Thoracic aorta (tissue), 2 donors: ENCODE measurements at regions not wholly inside any gene's neighbourhood (a gene's known extent, or its start where the extent isn't known, plus 50 kb on each side); places are given as distances from the start of the nearest gene placed in this dataset.

Source experiments
- ATAC-seq: fragments of 150-250 bp; one replicate; pipeline ENCODE4 v1.8.0; 2017; ENCODE audit warnings: low read depth; ENCODE audit not compliant: insufficient number of reproducible peaks, low FRiP score
- DNase-seq: peaks from one replicate; pipeline ENCODE4 v3.0.0-alpha.2; 2020; ENCODE audit warnings: low spot score
- H3K27ac ChIP-seq, 2 donors: fragments of 200-600 bp; sonication (generic); 1 replicate in 1 of 2; 2 replicates in 1 of 2; pipeline ENCODE4 v1.5.1; 2016; ENCODE audit warnings: mild to moderate bottlenecking in 2 of 2, moderate library complexity in 2 of 2
- H3K27me3 ChIP-seq: fragments of 200-600 bp; sonication (generic); replicated peaks from 2 replicates; pipeline ENCODE4 v1.6.0; 2016; ENCODE audit warnings: mild to moderate bottlenecking; ENCODE audit not compliant: insufficient read depth
- H3K36me3 ChIP-seq: fragments of 200-600 bp; sonication (generic); one replicate; pipeline ENCODE4 v1.5.1; 2016
- H3K4me1 ChIP-seq, 2 donors: fragments of 200-600 bp; sonication (generic); 1 replicate in 1 of 2; 2 replicates in 1 of 2; pipeline versions ENCODE4 v1.5.1 to v1.6.0; 2016; ENCODE audit warnings: low read depth in 2 of 2, mild to moderate bottlenecking in 1 of 2; ENCODE audit not compliant: control insufficient read depth in 1 of 2
- H3K4me3 ChIP-seq: fragments of 200-600 bp; sonication (generic); 2 replicates; pipeline ENCODE4 v1.5.1; 2016; ENCODE audit warnings: mild to moderate bottlenecking
- H3K9me3 ChIP-seq: fragments of 200-600 bp; sonication (generic); 2 replicates; pipeline ENCODE4 v1.5.1; 2016
- TF ChIP-seq, protein P1 (sequence below): fragments of 200-600 bp; sonication (generic); IDR thresholded peaks from one replicate; pipeline ENCODE4 v1.5.1; 2019; ENCODE audit warnings: antibody characterized with exemption

DNA sequence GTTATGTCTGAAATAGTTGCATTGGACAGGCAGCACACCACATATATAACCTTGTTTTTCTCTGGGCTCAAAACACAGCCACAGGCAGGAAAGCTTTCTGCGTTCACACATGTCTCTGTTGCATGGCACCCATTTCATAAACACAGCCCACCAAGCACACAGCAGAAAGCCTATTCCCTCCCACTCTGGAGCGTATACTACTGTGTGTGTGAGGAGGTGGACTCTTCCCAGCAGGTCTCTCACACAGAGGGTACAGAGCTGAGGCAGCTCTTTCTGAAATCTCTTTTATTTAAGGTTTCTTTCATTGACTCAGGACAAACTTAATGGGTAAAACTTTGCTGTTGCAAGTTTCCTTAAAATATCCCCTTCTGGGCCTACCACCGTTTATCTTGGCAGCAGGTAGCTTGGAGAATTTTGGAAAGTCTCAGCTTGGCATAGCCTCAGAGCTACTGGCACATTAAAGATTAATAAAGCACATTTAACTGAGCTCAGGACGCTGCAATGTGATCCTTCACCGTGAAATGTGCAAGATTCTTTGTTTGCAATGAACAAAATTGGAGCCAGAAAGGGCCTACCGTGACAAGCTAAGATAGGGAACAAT, 105.1 kb upstream of the NCKAP5 start:
- TF ChIP-seq, protein P1, sequence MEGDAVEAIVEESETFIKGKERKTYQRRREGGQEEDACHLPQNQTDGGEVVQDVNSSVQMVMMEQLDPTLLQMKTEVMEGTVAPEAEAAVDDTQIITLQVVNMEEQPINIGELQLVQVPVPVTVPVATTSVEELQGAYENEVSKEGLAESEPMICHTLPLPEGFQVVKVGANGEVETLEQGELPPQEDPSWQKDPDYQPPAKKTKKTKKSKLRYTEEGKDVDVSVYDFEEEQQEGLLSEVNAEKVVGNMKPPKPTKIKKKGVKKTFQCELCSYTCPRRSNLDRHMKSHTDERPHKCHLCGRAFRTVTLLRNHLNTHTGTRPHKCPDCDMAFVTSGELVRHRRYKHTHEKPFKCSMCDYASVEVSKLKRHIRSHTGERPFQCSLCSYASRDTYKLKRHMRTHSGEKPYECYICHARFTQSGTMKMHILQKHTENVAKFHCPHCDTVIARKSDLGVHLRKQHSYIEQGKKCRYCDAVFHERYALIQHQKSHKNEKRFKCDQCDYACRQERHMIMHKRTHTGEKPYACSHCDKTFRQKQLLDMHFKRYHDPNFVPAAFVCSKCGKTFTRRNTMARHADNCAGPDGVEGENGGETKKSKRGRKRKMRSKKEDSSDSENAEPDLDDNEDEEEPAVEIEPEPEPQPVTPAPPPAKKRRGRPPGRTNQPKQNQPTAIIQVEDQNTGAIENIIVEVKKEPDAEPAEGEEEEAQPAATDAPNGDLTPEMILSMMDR, result no peak
- Histone ChIP-seq H3K27ac (no peak overlapping the region), H3K36me3 (no peaks in the 10 kb centered on the region), H3K27me3 (no peaks in the 10 kb centered on the region), H3K4me3 (no peak overlapping the region), H3K9me3 (no peaks in the 10 kb centered on the region), H3K4me1 (peaks cover 24 to 34% of the 10 kb centered on the region in 2 donors)
- DNase-seq (no peak), ATAC-seq (no peak)

DNA sequence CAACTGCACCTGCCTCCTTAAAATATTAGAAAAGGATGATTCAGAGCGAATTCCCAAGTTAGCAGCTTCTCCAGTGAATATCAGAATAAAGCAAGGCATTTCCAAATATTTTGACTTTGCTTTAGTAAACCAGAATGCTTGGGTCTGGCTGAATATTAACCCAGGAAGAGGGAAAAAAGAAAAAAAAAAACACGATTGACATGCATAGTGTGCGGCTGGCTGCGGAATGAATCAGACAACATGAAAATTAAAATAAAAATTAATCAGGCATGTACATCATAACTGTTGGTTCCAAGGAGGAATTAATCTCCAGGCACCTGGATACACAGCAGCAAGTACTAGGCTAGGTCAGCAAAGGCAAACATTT, 105.8 kb upstream of the NCKAP5 start:
- no peak for DNase-seq
- ATAC-seq, result no peak
- Histone ChIP-seq H3K36me3 (no peaks in the 10 kb centered on the region), H3K27ac (no peak overlapping the region), H3K4me1 (peaks cover 24 to 34% of the 10 kb centered on the region in 2 donors), H3K4me3 (peak overlapping the region; percentile 63), H3K9me3 (no peaks in the 10 kb centered on the region), H3K27me3 (no peaks in the 10 kb centered on the region)
- TF ChIP-seq, protein P1, result no peak

DNA sequence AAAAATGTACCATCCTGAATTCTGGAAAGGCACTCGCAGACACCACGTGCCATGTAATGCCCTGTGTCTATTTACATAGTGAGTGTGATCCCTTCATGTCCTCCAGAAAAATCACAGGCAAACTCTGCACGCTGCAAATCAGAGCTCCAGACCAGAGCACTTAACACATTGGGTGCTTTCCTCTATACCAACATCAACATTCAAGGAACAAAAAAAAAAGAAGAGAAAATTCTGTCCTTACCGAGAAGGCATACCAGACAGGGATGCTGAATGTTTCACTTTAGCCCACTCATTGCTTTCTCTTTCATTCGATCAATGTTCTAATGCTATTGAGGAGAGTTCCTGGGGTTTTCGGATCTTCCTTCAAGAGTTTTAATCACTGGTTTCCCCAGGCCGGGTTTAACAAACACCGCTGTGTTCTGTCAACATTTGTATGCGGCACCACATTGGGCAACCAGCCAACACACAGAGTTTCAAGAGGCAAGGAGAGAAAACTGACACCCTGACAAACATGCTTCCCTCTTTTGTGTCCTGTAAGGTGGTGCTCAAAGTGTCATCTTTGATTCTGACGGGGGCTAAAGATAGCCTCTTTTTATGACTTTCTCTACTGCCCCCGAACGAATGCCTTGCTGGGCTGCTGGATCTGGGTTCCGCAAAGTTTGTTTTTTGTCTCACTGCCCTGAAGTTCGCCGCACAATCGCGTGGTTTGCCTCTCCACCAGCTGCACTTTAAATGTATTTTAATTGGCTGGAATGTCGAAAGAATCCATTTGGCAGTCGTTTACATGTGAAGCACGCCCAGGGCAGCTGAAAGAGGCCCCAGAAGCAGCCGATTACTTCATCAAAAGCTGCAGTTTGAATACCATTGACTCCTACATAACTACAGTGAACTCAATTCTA, 106.4 kb upstream of the NCKAP5 start:
- Histone ChIP-seq H3K9me3 (no peaks in the 10 kb centered on the region), H3K27ac (no peak overlapping the region), H3K4me3 (peak overlapping the region; percentile 63), H3K36me3 (no peaks in the 10 kb centered on the region), H3K27me3 (no peaks in the 10 kb centered on the region), H3K4me1 (peaks cover 24 to 34% of the 10 kb centered on the region in 2 donors)
- ATAC-seq (no peak), DNase-seq (no peak)
- TF ChIP-seq, protein P1, result no peak

DNA sequence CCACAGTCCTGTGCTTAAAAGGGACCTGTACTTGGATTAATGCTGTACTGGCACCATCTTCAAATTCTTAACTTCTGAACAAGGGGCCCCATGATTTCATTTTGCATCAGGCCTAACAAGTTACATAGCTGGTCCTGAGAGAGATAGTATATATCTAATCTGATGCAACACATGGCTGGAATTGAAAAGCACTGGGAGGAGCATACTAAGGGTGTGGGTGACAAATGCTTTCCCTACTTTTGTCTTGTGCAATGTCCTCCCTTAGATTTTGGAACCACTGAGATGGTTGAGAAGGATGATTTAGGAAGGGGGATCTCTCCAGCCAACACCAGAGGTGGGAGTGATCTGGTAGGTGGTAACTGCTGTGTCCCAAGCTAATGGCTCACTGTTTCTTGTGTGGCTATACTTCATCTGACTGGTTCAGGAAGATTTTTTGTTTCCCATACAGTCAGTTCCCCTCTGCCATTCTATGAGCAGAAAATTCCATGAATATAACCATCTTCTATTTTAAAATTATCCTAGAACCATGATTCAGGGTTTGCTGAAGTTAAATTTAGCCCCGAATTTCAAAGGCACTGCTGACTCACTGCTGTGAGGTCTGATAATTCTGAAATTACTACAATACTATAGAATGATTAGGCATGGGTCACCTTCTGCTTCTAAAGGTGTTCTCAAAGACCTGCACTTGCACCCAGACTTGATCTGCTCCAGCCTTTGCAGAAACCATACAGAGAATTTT, 108.3 kb upstream of the NCKAP5 start:
- no peak for DNase-seq
- H3K36me3 ChIP-seq, result no peaks in the 10 kb centered on the region
- no peak overlapping the region for H3K27ac ChIP-seq
- H3K27me3 ChIP-seq, result no peaks in the 10 kb centered on the region
- no peak for ATAC-seq
- no peak overlapping the region for H3K4me3 ChIP-seq
- peaks cover 24 to 34% of the 10 kb centered on the region in 2 donors for H3K4me1 ChIP-seq
- TF ChIP-seq, protein P1, result no peak
- no peaks in the 10 kb centered on the region for H3K9me3 ChIP-seq
